Adrenal gland (tissue), 9 donors: ENCODE measurements at regions not wholly inside any gene's neighbourhood (a gene's known extent, or its start where the extent isn't known, plus 50 kb on each side); places are given as distances from the start of the nearest gene placed in this dataset.

Experiments
- DNase-seq, 7 donors: peaks; one replicate each; pipeline ENCODE4 v3.0.0-alpha.2; 2019 to 2020
- H3K27ac ChIP-seq, 5 donors: fragments of 200-600 bp; sonication (generic) in 4 of 5; 1 replicate in 3 of 5; 2 replicates in 2 of 5; pipeline versions ENCODE4 v1.5.1 to v1.8.0; 2016 to 2020; ENCODE audit warnings: mild to moderate bottlenecking in 1 of 5
- H3K27me3 ChIP-seq: fragments of 200-600 bp; 2 replicates; pipeline ENCODE4 v1.8.0; 2021
- H3K36me3 ChIP-seq, 2 donors: fragments of 200-600 bp; replicated peaks in 1 of 2; 1 replicate in 1 of 2; 2 replicates in 1 of 2; pipeline versions ENCODE4 v1.5.1 to v1.8.0; 2018 to 2022
- H3K4me1 ChIP-seq, 2 donors: fragments of 200-600 bp; replicated peaks in 1 of 2; 1 replicate in 1 of 2; 2 replicates in 1 of 2; pipeline versions ENCODE4 v1.5.1 to v1.8.0; 2018 to 2021
- H3K4me3 ChIP-seq, 4 donors: fragments of 200-600 bp; sonication (generic) in 3 of 4; one replicate each; pipeline ENCODE4 v1.5.1; 2016 to 2018
- H3K9me3 ChIP-seq, 3 donors: fragments of 200-600 bp; sonication (generic) in 1 of 3; replicated peaks in 1 of 3; 1 replicate in 2 of 3; 2 replicates in 1 of 3; pipeline versions ENCODE4 v1.5.1 to v1.8.0; 2016 to 2021
- POLR2A ChIP-seq, 2 donors: fragments of 450-650 bp; IDR thresholded peaks; one replicate each; pipeline ENCODE4 v1.6.1; 2017; ENCODE audit warnings: antibody characterized with exemption in 2 of 2, mild to moderate bottlenecking in 2 of 2, moderate library complexity in 1 of 2
- WGBS, 4 donors: extraction: QIAGEN DNeasy Blood & Tissue Kit in 2 of 4; methylation state at CpG; one replicate each; pipeline versions ENCODE4 v1.1.5 to v1.1.7; 2013 to 2017; 5-methylcytosine and 5-hydroxymethylcytosine counted together
- intact Hi-C, 2 donors: fragments of 100-400 bp; cut with DNase I; formaldehyde crosslinking; loops; one replicate each; pipeline versions ENCODE4 v1.14.1 to v1.15.0; 2022 to 2023
- TF ChIP-seq, protein P1 (sequence below), 6 experiments: fragments of 450-650 bp in 4 of 6; fragments of 200-600 bp in 2 of 6; sonication (generic) in 1 of 6; IDR thresholded peaks; 1 replicate in 5 of 6; 2 replicates in 1 of 6; pipeline versions ENCODE4 v1.5.1 to v1.8.0; 2016 to 2021; ENCODE audit warnings: antibody characterized with exemption in 6 of 6, mild to moderate bottlenecking in 2 of 6, moderate library complexity in 1 of 6
- donor health status: healthy with polysubstance abuse.
- donor health status: Bipolar disorder and iron deficiency.
- donor health status: DM: yes; HTN: yes; CAD: no.
- donor health status: DM: no; HTN: no; CAD: no.
- donor health status: DM: no; HTN: no; CAD: no.

DNA sequence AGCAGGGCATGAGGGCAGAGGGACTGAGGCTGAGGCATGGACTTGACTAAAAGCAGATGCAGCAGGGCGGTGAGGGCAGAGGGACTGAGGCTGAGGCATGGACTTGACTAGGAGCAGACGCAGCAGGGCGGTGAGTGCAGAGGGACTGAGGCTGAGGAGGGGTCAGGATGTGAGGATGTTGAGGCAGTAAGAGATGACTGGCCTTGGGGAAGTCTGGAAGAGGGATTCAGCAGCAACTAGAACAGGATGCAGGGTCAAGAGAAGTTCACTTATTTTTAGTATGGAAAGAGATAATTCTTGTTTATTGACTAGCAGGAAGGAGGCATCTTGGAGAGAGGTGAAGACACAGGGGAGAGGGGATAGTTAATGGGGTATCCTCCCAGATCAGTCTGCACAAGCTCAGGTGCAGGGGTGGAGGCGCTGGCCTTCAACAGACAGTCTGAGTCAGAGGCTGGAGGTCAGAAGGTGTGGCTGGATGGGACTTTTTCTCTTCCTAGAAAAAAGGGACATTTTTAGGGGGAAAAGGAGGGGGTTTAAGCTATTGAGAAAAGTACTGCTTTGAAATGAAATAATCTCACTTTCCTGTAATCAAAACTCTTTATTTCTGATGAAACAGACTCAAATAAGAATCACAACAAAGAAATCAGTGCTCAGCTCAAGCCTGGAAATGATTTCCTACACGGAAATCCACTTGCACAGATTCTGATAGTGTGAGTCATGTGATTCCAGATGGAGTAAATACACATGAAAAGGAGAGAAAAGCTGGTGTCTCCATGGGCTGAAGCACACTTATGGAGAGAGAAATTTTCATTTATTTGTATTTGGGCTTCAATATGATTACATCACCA, 130.9 kb downstream of the PALM2AKAP2 start:
- Histone ChIP-seq H3K4me1 (peaks cover 0 to 16% of the 10 kb centered on the region in 2 donors), H3K9me3 (no peaks in the 10 kb centered on the region), H3K36me3 (no peaks in the 10 kb centered on the region), H3K27me3 (no peaks in the 10 kb centered on the region), H3K4me3 (no peak overlapping the region), H3K27ac (peak overlapping the region in 2 of 5 donors; percentile 29 to 78)
- DNase-seq = peak in 5 of 7 donors; percentile 17 to 61 (median 21)
- TF ChIP-seq, protein P1, sequence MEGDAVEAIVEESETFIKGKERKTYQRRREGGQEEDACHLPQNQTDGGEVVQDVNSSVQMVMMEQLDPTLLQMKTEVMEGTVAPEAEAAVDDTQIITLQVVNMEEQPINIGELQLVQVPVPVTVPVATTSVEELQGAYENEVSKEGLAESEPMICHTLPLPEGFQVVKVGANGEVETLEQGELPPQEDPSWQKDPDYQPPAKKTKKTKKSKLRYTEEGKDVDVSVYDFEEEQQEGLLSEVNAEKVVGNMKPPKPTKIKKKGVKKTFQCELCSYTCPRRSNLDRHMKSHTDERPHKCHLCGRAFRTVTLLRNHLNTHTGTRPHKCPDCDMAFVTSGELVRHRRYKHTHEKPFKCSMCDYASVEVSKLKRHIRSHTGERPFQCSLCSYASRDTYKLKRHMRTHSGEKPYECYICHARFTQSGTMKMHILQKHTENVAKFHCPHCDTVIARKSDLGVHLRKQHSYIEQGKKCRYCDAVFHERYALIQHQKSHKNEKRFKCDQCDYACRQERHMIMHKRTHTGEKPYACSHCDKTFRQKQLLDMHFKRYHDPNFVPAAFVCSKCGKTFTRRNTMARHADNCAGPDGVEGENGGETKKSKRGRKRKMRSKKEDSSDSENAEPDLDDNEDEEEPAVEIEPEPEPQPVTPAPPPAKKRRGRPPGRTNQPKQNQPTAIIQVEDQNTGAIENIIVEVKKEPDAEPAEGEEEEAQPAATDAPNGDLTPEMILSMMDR (IDR thresholded peaks at IDR 0.05) = no peak
- no peak for TF ChIP-seq POLR2A (IDR thresholded peaks at IDR 0.05)
- 52 to 61% (median 56%) methylated on average over 5 of the region's 5 CpGs for WGBS, 4 donors
- intact Hi-C loops = loop anchor here in 1 of 2 donors (10.0 kb wide), 1 partner anchor 64 kb away; no protein-coding TSS in a partner anchor

DNA sequence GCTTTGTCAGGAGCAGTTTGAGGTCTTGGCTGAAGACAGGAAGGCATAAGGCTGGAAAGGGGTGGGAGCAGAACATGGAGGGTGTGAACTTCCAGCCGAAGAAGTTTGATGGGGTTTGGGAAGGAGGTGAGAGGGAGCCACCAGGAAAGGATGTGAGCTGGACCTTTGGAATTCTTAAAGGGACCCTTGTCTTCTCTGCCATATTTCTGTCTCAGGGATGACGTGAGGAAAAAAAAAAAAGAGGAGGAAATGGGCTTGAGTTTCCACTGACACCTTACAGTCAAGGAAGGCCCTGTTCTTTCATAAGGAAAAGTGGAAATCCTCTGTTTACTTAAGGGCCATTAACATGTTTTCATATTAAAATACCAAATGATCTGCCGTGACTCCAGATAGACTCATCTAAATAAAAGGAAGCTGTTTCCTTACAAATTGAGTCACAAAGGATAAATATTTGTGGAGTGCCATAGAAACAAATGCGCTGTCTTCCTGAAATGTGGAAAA, 132.1 kb downstream of the PALM2AKAP2 start:
- intact Hi-C loops = loop anchor here in 1 of 2 donors (10.0 kb wide), 1 partner anchor 63 kb away; no protein-coding TSS in a partner anchor
- Histone ChIP-seq H3K27me3 (no peaks in the 10 kb centered on the region), H3K27ac (peak overlapping the region in 1 of 5 donors; percentile 78), H3K4me3 (no peak overlapping the region), H3K9me3 (no peaks in the 10 kb centered on the region), H3K4me1 (peaks cover 0 to 16% of the 10 kb centered on the region in 2 donors), H3K36me3 (no peaks in the 10 kb centered on the region)
- no peak for TF ChIP-seq POLR2A (IDR thresholded peaks at IDR 0.05)
- TF ChIP-seq, protein P1 (IDR thresholded peaks at IDR 0.05) = no peak
- DNase-seq = no peak
- 67 to 79% (median 78%) methylated on average over 4 of the region's 4 CpGs for WGBS, 4 donors

DNA sequence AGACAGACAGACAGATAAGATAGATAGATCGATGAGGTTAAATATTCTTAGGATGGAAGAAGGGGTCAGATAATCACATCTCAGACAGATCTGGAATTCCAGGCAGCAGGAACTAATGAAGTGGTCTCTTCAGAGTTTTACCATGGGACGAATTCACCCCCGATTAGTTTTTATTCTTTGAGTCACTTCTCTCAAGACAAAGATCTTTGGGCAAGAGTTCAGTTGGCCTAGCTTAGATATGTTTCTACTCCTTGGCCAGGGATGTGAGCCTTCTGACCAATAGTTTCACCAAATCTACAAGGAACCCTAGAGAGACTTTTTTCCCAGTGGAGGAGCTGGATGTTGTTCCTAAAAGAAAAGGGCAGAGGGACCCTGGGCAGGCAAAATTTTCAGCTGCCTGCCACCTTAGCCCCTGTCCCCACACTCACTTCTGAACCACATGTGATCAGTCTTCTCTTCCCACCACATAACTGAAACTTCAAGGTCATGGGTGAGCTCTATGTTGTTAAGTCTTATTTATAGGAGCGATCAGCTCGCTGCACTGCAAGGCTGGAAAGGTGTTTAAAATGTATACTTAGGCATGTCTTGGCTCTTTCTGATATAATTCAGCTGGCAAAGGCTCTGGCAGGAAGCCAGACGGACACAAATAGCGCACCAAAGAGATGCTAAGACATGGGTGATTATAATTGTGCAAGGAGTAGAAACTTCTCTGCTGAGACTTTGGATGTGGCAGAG, 132.9 kb downstream of the PALM2AKAP2 start:
- H3K27ac ChIP-seq = peak overlapping the region in 1 of 5 donors; percentile 78
- intact Hi-C loops = loop anchor here in 1 of 2 donors (10.0 kb wide), 1 partner anchor 62 kb away; no protein-coding TSS in a partner anchor
- no peaks in the 10 kb centered on the region for H3K36me3 ChIP-seq
- no peaks in the 10 kb centered on the region for H3K27me3 ChIP-seq
- H3K4me1 ChIP-seq = peaks cover 0 to 16% of the 10 kb centered on the region in 2 donors
- 70 to 76% (median 75%) methylated on average over 7 of the region's 7 CpGs for WGBS, 4 donors
- TF ChIP-seq POLR2A (IDR thresholded peaks at IDR 0.05) = no peak
- TF ChIP-seq, protein P1 (IDR thresholded peaks at IDR 0.05) = no peak
- DNase-seq = peak in 1 of 7 donors; percentile 34
- no peaks in the 10 kb centered on the region for H3K9me3 ChIP-seq
- H3K4me3 ChIP-seq = no peak overlapping the region

DNA sequence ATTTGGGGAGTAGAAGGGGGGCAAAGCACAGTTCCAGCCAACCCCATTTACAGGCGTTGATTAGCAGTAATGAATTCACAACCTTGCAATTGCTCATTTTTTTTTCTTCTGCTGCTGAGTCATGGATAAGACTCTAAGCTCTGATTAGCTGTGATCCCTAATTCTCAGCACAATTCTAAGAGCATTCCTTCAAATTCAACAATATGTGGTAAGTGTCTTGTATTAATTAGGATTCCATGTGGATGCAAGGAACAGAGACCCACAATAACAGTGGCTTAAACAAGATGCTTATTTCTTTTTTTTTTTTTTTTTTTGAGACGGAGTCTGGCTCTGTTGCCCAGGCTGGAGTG, 133.4 kb downstream of the PALM2AKAP2 start:
- intact Hi-C loops = loop anchor here in 1 of 2 donors (10.0 kb wide), 1 partner anchor 61 kb away; no protein-coding TSS in a partner anchor
- no peak for DNase-seq
- Histone ChIP-seq H3K9me3 (no peaks in the 10 kb centered on the region), H3K27ac (peak overlapping the region in 1 of 5 donors; percentile 78), H3K4me1 (peaks cover 0 to 21% of the 10 kb centered on the region in 2 donors), H3K36me3 (no peaks in the 10 kb centered on the region), H3K27me3 (no peaks in the 10 kb centered on the region), H3K4me3 (no peak overlapping the region)
- no peak for TF ChIP-seq POLR2A (IDR thresholded peaks at IDR 0.05)
- TF ChIP-seq, protein P1 (IDR thresholded peaks at IDR 0.05) = no peak
- WGBS, 4 donors = 65 to 80% (median 70%) methylated on average over 2 of the region's 2 CpGs
